Transverse colon (tissue), 4 donors: ENCODE measurements at regions not wholly inside any gene's neighbourhood (a gene's known extent, or its start where the extent isn't known, plus 50 kb on each side); places are given as distances from the start of the nearest gene placed in this dataset.

Source experiments
- DNase-seq: peaks from one replicate; pipeline ENCODE4 v3.0.0-alpha.2; 2019
- H3K27ac ChIP-seq, 4 donors: fragments of 200-600 bp; sonication (generic); 2 replicates each; pipeline ENCODE4 v1.5.1; 2016 to 2018; ENCODE audit warnings: inconsistent platforms in 4 of 4
- H3K27me3 ChIP-seq: fragments of 200-600 bp; sonication (generic); 2 replicates; pipeline ENCODE4 v1.5.1; 2017; ENCODE audit warnings: inconsistent platforms
- H3K36me3 ChIP-seq, 4 donors: fragments of 200-600 bp; sonication (generic); 2 replicates each; pipeline ENCODE4 v1.5.1; 2017 to 2019; ENCODE audit warnings: inconsistent platforms in 4 of 4
- H3K4me1 ChIP-seq, 4 donors: fragments of 200-600 bp; sonication (generic); 2 replicates each; pipeline ENCODE4 v1.5.1; 2017 to 2020; ENCODE audit warnings: inconsistent platforms in 4 of 4
- H3K4me3 ChIP-seq, 4 donors: fragments of 200-600 bp; sonication (generic); 1 replicate in 1 of 4; 2 replicates in 3 of 4; pipeline versions ENCODE4 v1.5.1 to v1.6.1; 2017 to 2019; ENCODE audit warnings: inconsistent platforms in 4 of 4
- H3K9me3 ChIP-seq, 2 donors: fragments of 200-600 bp; sonication (generic); 2 replicates each; pipeline ENCODE4 v1.5.1; 2017 to 2019; ENCODE audit warnings: inconsistent platforms in 2 of 2
- EP300 ChIP-seq: sonication (generic); formaldehyde crosslinking; IDR thresholded peaks from one replicate; pipeline ENCODE4 v1.6.1; 2017; ENCODE audit warnings: antibody characterized with exemption, low read depth
- POLR2A ChIP-seq: fragments of 450-650 bp; IDR thresholded peaks from one replicate; pipeline ENCODE4 v1.6.1; 2016; ENCODE audit warnings: antibody characterized with exemption, mild to moderate bottlenecking, moderate library complexity
- POLR2AphosphoS5 ChIP-seq, 3 donors: sonication (generic); formaldehyde crosslinking; IDR thresholded peaks; one replicate each; pipeline ENCODE4 v1.6.1; 2016; ENCODE audit warnings: antibody characterized with exemption in 3 of 3
- WGBS, 2 donors: methylation state at CpG; one replicate each; pipeline ENCODE4 v1.1.5; 2018; ENCODE audit warnings: low coverage in 1 of 2; 5-methylcytosine and 5-hydroxymethylcytosine counted together
- in situ Hi-C, 4 donors: fragments of 200-750 bp; cut with MboI; loops; one replicate each; pipeline versions ENCODE4 v1.15.0 to v1.15.1; 2017; ENCODE audit warnings: low sequenced_read_pairs in 3 of 4, low pct_ligation_motif_present in 1 of 4, low pct_unique_long_range_greater_than_20kb in 1 of 4
- intact Hi-C: fragments of 100-400 bp; cut with DNase I; formaldehyde crosslinking; loops from one replicate; pipeline ENCODE4 v1.15.1; 2023; ENCODE audit warnings: low total_unique reads
- TF ChIP-seq, protein P1 (sequence below), 5 experiments: fragments of 200-600 bp in 3 of 5; fragments of 450-650 bp in 2 of 5; sonication (generic) in 3 of 5; IDR thresholded peaks; 1 replicate in 2 of 5; 2 replicates in 3 of 5; pipeline ENCODE4 v1.5.1; 2016 to 2017; ENCODE audit warnings: antibody characterized with exemption in 5 of 5, inconsistent platforms in 3 of 5, mild to moderate bottlenecking in 2 of 5, moderate library complexity in 1 of 5

GRCh38 chr17:13421581-13422130, 180.1 kb downstream of the HS3ST3A1 start:
- intact Hi-C loops = no loop called here
- 51 to 61% methylated on average over 2 of the region's 2 CpGs for WGBS, 2 donors
- TF ChIP-seq POLR2A (no peak), POLR2AphosphoS5 (IDR thresholded peaks at IDR 0.05) (no peak), EP300 (no peak)
- TF ChIP-seq, protein P1, sequence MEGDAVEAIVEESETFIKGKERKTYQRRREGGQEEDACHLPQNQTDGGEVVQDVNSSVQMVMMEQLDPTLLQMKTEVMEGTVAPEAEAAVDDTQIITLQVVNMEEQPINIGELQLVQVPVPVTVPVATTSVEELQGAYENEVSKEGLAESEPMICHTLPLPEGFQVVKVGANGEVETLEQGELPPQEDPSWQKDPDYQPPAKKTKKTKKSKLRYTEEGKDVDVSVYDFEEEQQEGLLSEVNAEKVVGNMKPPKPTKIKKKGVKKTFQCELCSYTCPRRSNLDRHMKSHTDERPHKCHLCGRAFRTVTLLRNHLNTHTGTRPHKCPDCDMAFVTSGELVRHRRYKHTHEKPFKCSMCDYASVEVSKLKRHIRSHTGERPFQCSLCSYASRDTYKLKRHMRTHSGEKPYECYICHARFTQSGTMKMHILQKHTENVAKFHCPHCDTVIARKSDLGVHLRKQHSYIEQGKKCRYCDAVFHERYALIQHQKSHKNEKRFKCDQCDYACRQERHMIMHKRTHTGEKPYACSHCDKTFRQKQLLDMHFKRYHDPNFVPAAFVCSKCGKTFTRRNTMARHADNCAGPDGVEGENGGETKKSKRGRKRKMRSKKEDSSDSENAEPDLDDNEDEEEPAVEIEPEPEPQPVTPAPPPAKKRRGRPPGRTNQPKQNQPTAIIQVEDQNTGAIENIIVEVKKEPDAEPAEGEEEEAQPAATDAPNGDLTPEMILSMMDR (IDR thresholded peaks at IDR 0.05) = no peak
- H3K9me3 ChIP-seq = no peaks in the 10 kb centered on the region
- H3K27me3 ChIP-seq = no peaks in the 10 kb centered on the region
- H3K4me1 ChIP-seq = peaks cover 0 to 15% (median 3%) of the 10 kb centered on the region in 4 donors
- no peak overlapping the region for H3K4me3 ChIP-seq
- no peaks in the 10 kb centered on the region for H3K36me3 ChIP-seq
- DNase-seq = no peak
- H3K27ac ChIP-seq = peak overlapping the region in 1 of 4 donors; percentile 73
- in situ Hi-C loops = no loop called here

GRCh38 chr17:13420878-13421277, 180.9 kb downstream of the HS3ST3A1 start:
- peak in 2 of 3 donors; percentile 59 to 72 for TF ChIP-seq POLR2AphosphoS5 (IDR thresholded peaks at IDR 0.05)
- no peak for TF ChIP-seq POLR2A
- TF ChIP-seq, protein P1 (IDR thresholded peaks at IDR 0.05) = no peak
- Histone ChIP-seq H3K36me3 (no peaks in the 10 kb centered on the region), H3K4me1 (peaks cover 0 to 21% (median 6%) of the 10 kb centered on the region in 4 donors), H3K27ac (peak overlapping the region in 3 of 4 donors; percentile 64 to 73 (median 66)), H3K4me3 (no peak overlapping the region), H3K9me3 (no peaks in the 10 kb centered on the region), H3K27me3 (no peaks in the 10 kb centered on the region)
- 45 to 54% methylated on average over 2 of the region's 2 CpGs for WGBS, 2 donors
- no peak for DNase-seq
- intact Hi-C loops (no loop called here), in situ Hi-C loops (no loop called here)

DNA sequence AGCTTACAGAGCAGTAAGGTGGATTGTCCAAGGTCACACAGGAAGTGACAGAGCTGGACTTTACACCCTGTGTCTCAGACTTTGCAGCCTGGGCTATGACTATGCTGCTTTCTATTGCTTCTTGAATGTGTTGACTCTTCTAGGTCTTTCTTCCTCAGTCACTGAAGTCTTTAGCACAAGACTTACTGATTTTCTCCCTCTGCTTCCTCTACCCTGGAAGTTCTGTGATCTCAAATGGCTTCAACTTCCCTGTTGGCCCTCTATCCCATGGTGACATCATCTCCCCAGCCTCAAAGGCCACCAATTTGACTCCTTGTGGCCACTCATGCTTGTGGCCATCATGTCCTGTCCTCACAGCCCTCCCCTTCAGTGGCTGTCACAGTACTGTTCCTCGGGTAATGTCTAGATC, 181.3 kb downstream of the HS3ST3A1 start:
- intact Hi-C loops = no loop called here
- Histone ChIP-seq H3K36me3 (no peaks in the 10 kb centered on the region), H3K27ac (peak overlapping the region in 3 of 4 donors; percentile 64 to 73 (median 66)), H3K9me3 (no peaks in the 10 kb centered on the region), H3K4me3 (no peak overlapping the region), H3K27me3 (no peaks in the 10 kb centered on the region), H3K4me1 (peaks cover 0 to 23% (median 7%) of the 10 kb centered on the region in 4 donors)
- DNase-seq = peak; percentile 12
- WGBS, 2 donors = 60% methylated on average over 1 of the region's 1 CpG
- in situ Hi-C loops = no loop called here
- TF ChIP-seq POLR2A = no peak
- TF ChIP-seq, protein P1 (IDR thresholded peaks at IDR 0.05) = no peak
- TF ChIP-seq POLR2AphosphoS5 (IDR thresholded peaks at IDR 0.05) = no peak
- TF ChIP-seq EP300 = no peak

GRCh38 chr17:13419676-13420075, 182.1 kb downstream of the HS3ST3A1 start:
- no peak for DNase-seq
- 91 to 100% methylated on average over 1 to 6 of the region's 6 CpGs for WGBS, 2 donors
- no peak for TF ChIP-seq POLR2AphosphoS5 (IDR thresholded peaks at IDR 0.05)
- TF ChIP-seq EP300 = no peak
- TF ChIP-seq POLR2A = no peak
- TF ChIP-seq, protein P1 (IDR thresholded peaks at IDR 0.05) = no peak
- in situ Hi-C loops (no loop called here), intact Hi-C loops (no loop called here)
- H3K36me3 ChIP-seq = no peaks in the 10 kb centered on the region
- H3K27ac ChIP-seq = peak overlapping the region in 1 of 4 donors; percentile 73
- no peaks in the 10 kb centered on the region for H3K27me3 ChIP-seq
- no peaks in the 10 kb centered on the region for H3K9me3 ChIP-seq
- peaks cover 0 to 23% (median 7%) of the 10 kb centered on the region in 4 donors for H3K4me1 ChIP-seq
- H3K4me3 ChIP-seq = no peak overlapping the region
